Stimulated activated memory B cell treated with anti-CD40 and anti-IgM and Interleukin-4, amounts not matched to agents 10 μg/mL and 1 μg/mL and 100 μg/mL, for 72 hours (primary cell): ENCODE measurements at regions not wholly inside any gene's neighbourhood (a gene's known extent, or its start where the extent isn't known, plus 50 kb on each side); places are given as distances from the start of the nearest gene placed in this dataset.

Experiments
- ATAC-seq: fragments of 150-1000 bp; cut with Tn5 transposase; 2 replicates; pipeline ENCODE4 v1.10.0; 2021
- H3K27ac Mint-ChIP-seq: one replicate; pipeline ENCODE4 v1.8.0; 2022; ENCODE audit warnings: mild to moderate bottlenecking, mixed read lengths
- H3K27me3 Mint-ChIP-seq: one replicate; pipeline ENCODE4 v1.8.0; 2022; ENCODE audit warnings: mixed read lengths
- H3K36me3 Mint-ChIP-seq: one replicate; pipeline ENCODE4 v1.8.0; 2022; ENCODE audit warnings: mixed read lengths
- H3K4me1 Mint-ChIP-seq: one replicate; pipeline ENCODE4 v1.8.0; 2022; ENCODE audit warnings: mixed read lengths
- H3K4me3 Mint-ChIP-seq: one replicate; pipeline ENCODE4 v1.8.0; 2022; ENCODE audit warnings: mild to moderate bottlenecking, moderate library complexity, mixed read lengths
- H3K9me3 Mint-ChIP-seq: one replicate; pipeline ENCODE4 v1.8.0; 2022; ENCODE audit warnings: mixed read lengths

DNA sequence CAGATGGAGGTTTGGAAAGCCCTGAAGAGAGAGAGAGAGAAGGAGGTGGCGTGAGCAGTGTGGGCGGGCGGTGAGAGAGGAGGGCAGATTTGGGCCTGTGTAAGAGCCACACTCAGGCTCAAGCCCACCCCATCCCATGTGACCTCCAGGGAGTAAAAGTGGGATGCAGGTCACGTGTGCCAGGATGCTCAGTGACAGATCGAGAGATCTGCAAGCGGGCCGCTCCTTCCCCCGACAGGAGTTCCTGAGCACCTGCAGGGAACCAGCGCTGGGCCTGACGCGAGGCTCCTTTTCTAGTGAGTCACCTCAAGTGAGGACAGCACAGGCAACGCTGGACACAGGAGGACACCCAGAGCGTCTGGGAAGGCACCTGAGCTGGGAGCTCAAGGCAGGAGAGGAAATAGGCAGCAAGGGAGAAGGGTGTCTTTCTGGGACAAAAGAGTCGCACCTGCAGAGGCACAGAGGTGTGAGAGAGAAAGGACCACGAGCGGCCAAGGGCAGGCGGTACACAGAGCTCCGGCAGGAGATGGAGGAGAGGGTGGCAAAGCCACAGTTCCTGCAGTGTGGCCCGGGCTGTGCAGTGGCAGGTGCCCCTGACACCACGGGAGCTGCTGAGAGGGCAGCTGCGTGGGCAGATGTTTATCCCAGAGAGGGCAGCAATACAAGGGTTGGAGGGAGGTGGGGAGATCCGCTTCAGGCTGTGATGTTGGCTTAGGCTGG lies 1294.8 kb downstream of the TBC1D22A start:
- no peak for ATAC-seq
- no peak overlapping the region for H3K27ac Mint-ChIP-seq

GRCh38 chr22:48055827-48056226 lies 1293.4 kb downstream of the TBC1D22A start:
- H3K4me3 Mint-ChIP-seq = no peak overlapping the region
- H3K4me1 Mint-ChIP-seq = peaks cover 5% of the 10 kb centered on the region
- H3K9me3 Mint-ChIP-seq = no peaks in the 10 kb centered on the region
- no peak overlapping the region for H3K27ac Mint-ChIP-seq
- peaks cover 27% of the 10 kb centered on the region for H3K27me3 Mint-ChIP-seq
- H3K36me3 Mint-ChIP-seq = no peaks in the 10 kb centered on the region
- no peak for ATAC-seq

More for the DNA sequence above, 1294.8 kb downstream of the TBC1D22A start:
- H3K27me3 Mint-ChIP-seq = peaks cover 27% of the 10 kb centered on the region
- H3K36me3 Mint-ChIP-seq = no peaks in the 10 kb centered on the region
- peaks cover 5% of the 10 kb centered on the region for H3K4me1 Mint-ChIP-seq
- no peak overlapping the region for H3K4me3 Mint-ChIP-seq
- no peaks in the 10 kb centered on the region for H3K9me3 Mint-ChIP-seq

DNA sequence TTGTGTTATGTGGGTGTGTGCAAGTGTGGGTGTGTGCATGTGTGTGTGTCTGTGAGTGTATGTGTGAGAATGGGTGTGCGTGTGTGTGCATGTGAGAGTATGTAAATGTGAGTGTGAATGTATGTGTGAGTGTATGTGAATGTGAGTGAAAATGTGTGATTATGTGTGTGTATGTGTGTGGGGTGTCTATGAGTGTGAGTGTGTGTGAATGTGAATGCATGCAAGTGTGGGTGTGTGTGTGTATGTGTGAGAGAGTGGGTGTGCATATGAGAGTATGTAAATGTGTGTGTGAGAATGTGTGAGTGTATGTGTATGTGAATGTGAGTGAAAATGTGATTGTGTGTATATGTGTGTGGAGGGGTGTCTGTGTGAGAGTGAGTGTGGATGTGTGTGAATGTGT lies 1292.7 kb downstream of the TBC1D22A start:
- Mint-ChIP-seq H3K36me3 (no peaks in the 10 kb centered on the region), H3K4me1 (peaks cover 5% of the 10 kb centered on the region), H3K9me3 (no peaks in the 10 kb centered on the region), H3K4me3 (no peak overlapping the region), H3K27me3 (peaks cover 27% of the 10 kb centered on the region), H3K27ac (no peak overlapping the region)
- no peak for ATAC-seq

DNA sequence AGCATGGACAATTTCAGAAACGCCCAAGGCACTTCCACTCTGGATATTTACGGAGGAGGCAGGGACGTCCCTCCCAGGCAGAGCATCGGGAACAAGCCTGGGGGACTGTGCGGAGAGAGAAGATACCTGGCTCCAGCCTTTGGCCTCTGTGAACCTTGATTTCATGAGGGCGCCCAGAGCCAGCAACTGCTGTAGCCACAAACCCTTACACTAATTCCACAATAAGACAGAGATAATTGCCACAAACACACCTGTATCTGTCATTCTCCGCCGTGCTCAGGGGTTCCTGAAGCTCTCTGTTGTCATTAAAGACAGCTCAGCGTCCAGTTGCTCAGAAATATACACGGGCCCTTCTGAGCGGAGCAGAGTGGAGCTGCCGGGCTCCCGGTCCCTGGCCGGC lies 1292.1 kb downstream of the TBC1D22A start:
- ATAC-seq = no peak
- H3K27me3 Mint-ChIP-seq = peaks cover 27% of the 10 kb centered on the region
- H3K4me1 Mint-ChIP-seq = peaks cover 5% of the 10 kb centered on the region
- no peak overlapping the region for H3K4me3 Mint-ChIP-seq
- H3K27ac Mint-ChIP-seq = no peak overlapping the region
- H3K36me3 Mint-ChIP-seq = no peaks in the 10 kb centered on the region
- H3K9me3 Mint-ChIP-seq = no peaks in the 10 kb centered on the region

- Mint-ChIP-seq H3K36me3 (no peaks in the 10 kb centered on the region), H3K27ac (no peak overlapping the region), H3K4me3 (no peak overlapping the region), H3K4me1 (peaks cover 5% of the 10 kb centered on the region), H3K27me3 (peaks cover 27% of the 10 kb centered on the region), H3K9me3 (no peaks in the 10 kb centered on the region)
- ATAC-seq = no peak
These were observed 1291.5 kb downstream of the TBC1D22A start for GRCh38 chr22:48053973-48054372.

- no peaks in the 10 kb centered on the region for H3K9me3 Mint-ChIP-seq
- no peaks in the 10 kb centered on the region for H3K36me3 Mint-ChIP-seq
- H3K27me3 Mint-ChIP-seq = peaks cover 27% of the 10 kb centered on the region
- peaks cover 5% of the 10 kb centered on the region for H3K4me1 Mint-ChIP-seq
- H3K4me3 Mint-ChIP-seq = no peak overlapping the region
- no peak for ATAC-seq
- no peak overlapping the region for H3K27ac Mint-ChIP-seq
These were observed 1291.0 kb downstream of the TBC1D22A start for GRCh38 chr22:48053486-48053885.

- Mint-ChIP-seq H3K9me3 (no peaks in the 10 kb centered on the region), H3K4me1 (peaks cover 5% of the 10 kb centered on the region), H3K4me3 (no peak overlapping the region), H3K36me3 (no peaks in the 10 kb centered on the region), H3K27ac (no peak overlapping the region), H3K27me3 (peaks cover 20% of the 10 kb centered on the region)
- ATAC-seq = no peak
These were observed 1290.1 kb downstream of the TBC1D22A start for GRCh38 chr22:48052621-48052890.

- H3K9me3 Mint-ChIP-seq = no peaks in the 10 kb centered on the region
- H3K4me3 Mint-ChIP-seq = no peak overlapping the region
- H3K27me3 Mint-ChIP-seq = peaks cover 14% of the 10 kb centered on the region
- no peak for ATAC-seq
- no peak overlapping the region for H3K27ac Mint-ChIP-seq
- H3K36me3 Mint-ChIP-seq = no peaks in the 10 kb centered on the region
- peaks cover 2% of the 10 kb centered on the region for H3K4me1 Mint-ChIP-seq
These were observed 1289.6 kb downstream of the TBC1D22A start for GRCh38 chr22:48051796-48052620.

- Mint-ChIP-seq H3K27me3 (peaks cover 9% of the 10 kb centered on the region), H3K27ac (no peak overlapping the region), H3K36me3 (no peaks in the 10 kb centered on the region), H3K4me3 (no peak overlapping the region), H3K9me3 (no peaks in the 10 kb centered on the region), H3K4me1 (no peaks in the 10 kb centered on the region)
- ATAC-seq = no peak
These were observed 1288.4 kb downstream of the TBC1D22A start for GRCh38 chr22:48050836-48051235.

DNA sequence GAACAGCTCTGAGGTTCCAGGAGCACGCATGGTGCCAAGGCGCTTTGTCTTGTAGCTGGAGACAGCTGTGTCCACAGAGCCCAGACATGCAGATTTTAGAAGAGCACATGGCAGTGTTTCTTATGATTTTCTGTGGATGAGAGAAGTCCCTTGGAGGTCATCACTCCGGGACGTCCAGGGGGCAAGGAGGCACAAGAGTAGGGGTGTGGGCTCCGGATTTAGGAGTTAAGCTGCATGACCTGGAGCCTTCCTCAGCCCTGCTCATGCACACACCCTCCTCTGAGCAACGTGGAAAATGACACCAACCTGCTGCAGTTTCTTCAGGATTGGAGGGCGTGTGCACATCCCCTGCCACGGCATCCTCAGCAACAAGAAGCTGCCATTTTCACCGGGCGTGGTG lies 1286.7 kb downstream of the TBC1D22A start:
- H3K36me3 Mint-ChIP-seq = no peaks in the 10 kb centered on the region
- ATAC-seq = no peak
- no peaks in the 10 kb centered on the region for H3K4me1 Mint-ChIP-seq
- no peak overlapping the region for H3K27ac Mint-ChIP-seq
- no peaks in the 10 kb centered on the region for H3K9me3 Mint-ChIP-seq
- peaks cover 13% of the 10 kb centered on the region for H3K27me3 Mint-ChIP-seq
- H3K4me3 Mint-ChIP-seq = no peak overlapping the region

- Mint-ChIP-seq H3K27me3 (peaks cover 18% of the 10 kb centered on the region), H3K9me3 (no peaks in the 10 kb centered on the region), H3K4me1 (no peaks in the 10 kb centered on the region), H3K4me3 (no peak overlapping the region), H3K27ac (no peak overlapping the region), H3K36me3 (no peaks in the 10 kb centered on the region)
- no peak for ATAC-seq
These were observed 1285.5 kb downstream of the TBC1D22A start for GRCh38 chr22:48047722-48048500.

GRCh38 chr22:48045369-48045768 lies 1282.9 kb downstream of the TBC1D22A start:
- no peaks in the 10 kb centered on the region for H3K4me1 Mint-ChIP-seq
- H3K27me3 Mint-ChIP-seq = peaks cover 33% of the 10 kb centered on the region
- peak; percentile 71 for ATAC-seq
- peaks cover 3% of the 10 kb centered on the region for H3K9me3 Mint-ChIP-seq
- no peak overlapping the region for H3K27ac Mint-ChIP-seq
- H3K4me3 Mint-ChIP-seq = no peak overlapping the region
- H3K36me3 Mint-ChIP-seq = peaks cover 4% of the 10 kb centered on the region

- Mint-ChIP-seq H3K36me3 (peaks cover 4% of the 10 kb centered on the region), H3K9me3 (peaks cover 3% of the 10 kb centered on the region), H3K4me1 (no peaks in the 10 kb centered on the region), H3K27ac (no peak overlapping the region), H3K27me3 (peaks cover 33% of the 10 kb centered on the region), H3K4me3 (no peak overlapping the region)
- no peak for ATAC-seq
These were observed 1282.1 kb downstream of the TBC1D22A start for GRCh38 chr22:48044487-48045060.

GRCh38 chr22:48043581-48043980 lies 1281.1 kb downstream of the TBC1D22A start:
- Mint-ChIP-seq H3K9me3 (peaks cover 3% of the 10 kb centered on the region), H3K36me3 (peaks cover 4% of the 10 kb centered on the region), H3K27me3 (peaks cover 33% of the 10 kb centered on the region), H3K4me3 (no peak overlapping the region), H3K27ac (no peak overlapping the region), H3K4me1 (no peaks in the 10 kb centered on the region)
- no peak for ATAC-seq
